HG03108 (cell line): ENCODE measurements at regions not wholly inside any gene's neighbourhood (a gene's known extent, or its start where the extent isn't known, plus 50 kb on each side); places are given as distances from the start of the nearest gene placed in this dataset.
"Not testable (repeated sequence)": the region's sequence is repeated elsewhere in the genome, so short reads cannot be mapped to it uniquely, and the experiment has no call there.

Experiments
- ATAC-seq: cut with Tn5 transposase; IDR thresholded peaks from one replicate; pipeline ENCODE4 v1.9.1; 2021; ENCODE audit warnings: moderate library complexity; ENCODE audit not compliant: unreplicated experiment

DNA sequence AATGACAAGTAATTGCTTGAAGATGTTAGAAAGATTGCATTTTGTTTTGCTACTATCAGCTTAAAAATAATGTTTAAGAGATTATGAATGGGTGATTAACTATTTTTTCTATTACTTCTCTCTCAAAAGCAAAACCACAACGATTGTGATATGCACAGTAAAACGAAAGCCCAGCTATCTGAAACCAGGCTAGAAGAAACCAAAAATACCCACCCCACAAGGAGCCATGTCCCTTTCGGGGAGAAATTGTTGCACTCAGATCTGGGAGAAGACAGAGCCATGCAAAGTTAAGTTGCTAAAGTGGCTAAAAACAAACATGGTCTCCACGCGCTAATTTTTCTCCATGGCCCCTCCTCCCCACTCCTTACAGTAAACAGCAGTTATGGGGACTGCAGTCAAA is 173.6 kb downstream of the RPS24 start:
- ATAC-seq: no peak

- ATAC-seq: no peak
Measured at GRCh38 chr10:78207776-78208175, 174.1 kb downstream of the RPS24 start.

DNA sequence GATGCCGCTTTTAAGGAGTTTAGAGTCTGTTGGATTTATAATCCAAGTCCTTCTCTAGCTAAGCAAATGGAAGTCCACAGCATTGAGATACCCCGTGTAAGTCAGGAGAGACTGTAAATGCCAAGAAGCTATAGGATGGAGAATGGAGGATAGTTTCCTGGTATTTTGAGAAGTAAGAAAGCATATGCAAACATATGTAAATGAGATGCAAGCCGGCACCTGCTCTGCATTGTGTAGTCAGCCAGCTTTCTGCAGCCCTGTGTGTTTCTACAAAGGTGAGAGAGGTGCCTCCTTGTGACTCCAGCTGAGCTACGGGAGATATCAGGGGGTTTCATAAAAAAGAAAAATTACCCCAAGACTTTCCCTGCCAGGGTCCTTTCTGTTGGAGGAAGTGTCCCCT is 176.3 kb downstream of the RPS24 start:
- no peak for ATAC-seq

- no peak for ATAC-seq
Measured at GRCh38 chr10:78210548-78210947, 176.9 kb downstream of the RPS24 start.

- ATAC-seq: no peak
Measured at GRCh38 chr10:78210976-78211375, 177.3 kb downstream of the RPS24 start.

- ATAC-seq: no peak
Measured at GRCh38 chr10:78211561-78212051, 177.9 kb downstream of the RPS24 start.

DNA sequence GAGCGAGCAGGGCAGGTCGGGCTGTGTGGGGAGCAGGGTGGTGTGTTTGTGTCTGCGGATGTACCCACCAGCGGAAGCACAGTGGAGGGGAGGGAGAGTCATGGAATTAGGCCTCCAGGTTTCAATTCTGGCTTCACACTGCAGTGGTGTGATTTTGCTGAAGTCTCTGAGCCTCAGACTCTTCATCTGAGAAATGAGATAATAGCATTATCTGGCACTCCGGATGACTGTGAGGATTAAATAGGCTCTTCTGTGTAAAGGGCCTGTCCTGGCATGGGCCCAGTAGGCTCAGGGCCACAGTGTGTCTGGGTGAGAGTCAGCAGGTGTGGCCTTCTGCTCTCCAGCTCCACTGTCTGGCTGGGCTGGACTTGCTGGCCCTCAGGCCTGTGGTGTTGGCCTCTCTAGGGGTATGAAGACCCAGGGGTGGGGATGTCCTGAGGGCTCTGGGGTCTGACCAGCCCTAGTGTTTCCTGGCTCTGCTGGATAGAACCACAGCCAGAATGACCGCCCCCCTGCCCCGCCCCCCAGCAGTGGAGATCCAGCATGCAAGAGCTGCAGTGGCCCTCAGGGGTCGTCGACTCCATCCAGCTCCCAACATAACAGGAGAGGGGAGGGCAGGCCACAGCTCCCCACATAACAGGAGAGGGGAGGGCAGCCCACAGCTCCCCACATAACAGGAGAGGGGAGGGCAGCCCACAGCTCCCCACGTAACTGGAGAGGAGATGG is 178.6 kb downstream of the RPS24 start:
- ATAC-seq: no peak

DNA sequence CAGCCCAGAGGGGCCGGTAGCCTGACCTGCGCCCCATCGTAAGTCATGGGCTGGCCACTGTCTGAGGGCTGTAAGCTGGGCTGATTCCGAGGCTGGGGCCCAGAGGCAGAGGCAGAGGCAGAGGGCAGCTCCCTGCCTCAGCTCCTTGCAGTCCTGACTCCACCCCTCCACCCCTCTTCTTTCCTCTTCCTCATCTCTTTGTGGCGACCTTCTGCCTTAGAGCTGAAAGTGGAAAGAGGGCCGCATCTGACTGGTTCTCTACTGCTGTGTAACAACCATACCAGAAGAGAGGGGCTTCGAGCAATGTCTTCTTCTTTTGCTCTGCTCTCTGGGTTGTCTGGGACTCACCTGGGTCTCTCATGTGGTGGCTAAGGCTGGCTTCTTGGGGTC is 179.1 kb downstream of the RPS24 start:
- ATAC-seq: no peak

GRCh38 chr10:78214955-78215354 is 181.3 kb downstream of the RPS24 start:
- ATAC-seq: no peak

DNA sequence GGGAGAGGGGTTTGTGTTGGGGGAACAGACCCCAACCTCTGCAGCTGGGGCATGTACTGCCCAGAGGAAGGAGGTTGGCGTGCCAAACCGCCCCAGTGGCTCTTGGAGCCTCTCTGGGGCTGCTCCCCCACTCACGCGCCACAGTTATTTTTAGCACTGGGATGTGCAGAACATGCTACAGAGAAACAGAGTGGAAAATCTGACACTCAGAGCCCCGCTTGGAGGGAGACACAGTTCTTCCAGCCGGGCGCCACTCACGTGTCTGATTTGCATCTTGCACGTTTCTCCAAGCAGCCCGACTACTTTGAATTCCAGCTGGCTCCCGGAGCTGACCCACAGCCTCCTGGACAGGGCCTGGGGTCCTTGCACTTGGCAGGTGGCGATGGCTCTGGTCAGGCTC is 182.0 kb downstream of the RPS24 start:
- no peak for ATAC-seq

DNA sequence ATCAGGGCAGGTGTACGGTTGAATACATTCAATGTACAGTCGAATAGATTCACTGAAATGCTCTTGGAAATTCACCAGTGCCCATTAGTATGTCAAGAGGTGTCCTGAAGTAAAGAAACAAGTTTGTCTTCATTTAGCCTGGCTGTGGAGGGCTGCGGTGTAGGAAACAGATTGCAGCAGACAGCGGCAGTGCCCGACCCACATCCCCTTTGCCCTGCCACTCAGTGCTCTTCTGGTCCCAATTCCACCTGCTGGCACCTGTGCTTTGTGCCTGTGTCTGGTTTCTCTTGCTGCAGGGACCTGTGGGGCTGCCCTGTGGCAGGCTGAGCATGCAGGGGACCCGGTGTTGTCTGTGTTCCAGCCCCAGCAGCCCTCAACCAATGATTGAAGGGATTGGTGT is 183.7 kb downstream of the RPS24 start:
- ATAC-seq: no peak

GRCh38 chr10:78218798-78219490 is 185.3 kb downstream of the RPS24 start:
- no peak for ATAC-seq

GRCh38 chr10:78219568-78219967 is 185.9 kb downstream of the RPS24 start:
- not testable (repeated sequence) for ATAC-seq

DNA sequence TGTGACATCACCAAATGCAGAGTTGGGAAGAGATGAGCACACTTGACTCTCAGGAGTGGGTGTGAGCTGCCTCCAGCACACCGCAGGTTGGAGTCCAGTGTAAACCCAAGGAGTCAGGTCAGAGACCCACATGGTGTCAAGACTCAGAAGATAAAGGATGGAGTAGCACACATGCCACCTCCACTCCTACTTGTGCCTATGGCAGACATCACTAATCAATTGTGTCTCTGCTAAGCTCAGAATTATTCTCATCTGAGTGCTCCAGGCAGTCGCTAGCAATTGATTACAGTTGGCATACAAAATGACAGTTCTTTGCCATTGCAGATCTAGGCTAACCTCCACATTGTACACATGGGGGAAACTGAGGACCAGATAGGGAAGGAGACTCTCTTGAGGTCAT is 187.1 kb downstream of the RPS24 start:
- ATAC-seq: no peak

GRCh38 chr10:78222096-78222790 is 188.6 kb downstream of the RPS24 start:
- ATAC-seq: no peak

GRCh38 chr10:78223088-78223487 is 189.4 kb downstream of the RPS24 start:
- ATAC-seq: no peak

DNA sequence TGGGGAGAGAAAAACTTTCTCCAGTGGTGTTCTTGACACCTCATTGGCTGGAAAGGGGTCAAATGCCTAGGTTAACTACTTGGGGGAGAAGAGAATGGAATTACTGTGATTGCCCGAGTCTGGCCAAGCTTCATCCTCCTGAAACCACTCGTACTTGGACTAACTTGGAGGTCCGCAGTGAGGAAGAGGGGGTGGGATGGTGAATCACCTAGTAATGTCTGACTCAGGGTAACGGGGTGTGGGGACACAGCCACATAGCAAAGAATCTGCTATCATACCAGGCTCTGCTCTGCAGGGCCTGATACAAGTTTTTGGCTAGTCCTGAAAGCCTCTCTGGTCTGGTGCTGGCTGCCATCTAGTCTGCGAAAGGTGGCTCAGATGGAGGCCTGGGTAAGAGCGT is 190.9 kb downstream of the RPS24 start:
- no peak for ATAC-seq

DNA sequence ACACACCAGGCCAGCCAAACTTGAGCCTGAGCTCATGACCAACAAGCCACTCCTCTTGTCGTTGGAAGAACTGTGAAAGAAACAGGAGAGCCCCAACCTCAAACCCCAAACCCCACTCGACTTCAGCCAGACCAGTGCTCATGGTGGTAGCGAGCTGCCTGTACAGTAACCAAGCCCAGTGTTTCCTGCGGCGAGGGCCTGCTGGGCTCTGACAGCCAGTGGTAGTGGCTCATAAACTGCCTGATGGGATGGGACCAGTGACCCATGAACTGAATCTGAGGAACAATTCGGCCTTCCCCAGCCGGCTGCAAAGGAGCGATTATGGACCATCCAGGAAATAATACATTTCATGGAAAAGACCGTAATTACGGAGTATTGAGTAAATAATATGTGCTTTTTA is 191.9 kb downstream of the RPS24 start:
- ATAC-seq: no peak

DNA sequence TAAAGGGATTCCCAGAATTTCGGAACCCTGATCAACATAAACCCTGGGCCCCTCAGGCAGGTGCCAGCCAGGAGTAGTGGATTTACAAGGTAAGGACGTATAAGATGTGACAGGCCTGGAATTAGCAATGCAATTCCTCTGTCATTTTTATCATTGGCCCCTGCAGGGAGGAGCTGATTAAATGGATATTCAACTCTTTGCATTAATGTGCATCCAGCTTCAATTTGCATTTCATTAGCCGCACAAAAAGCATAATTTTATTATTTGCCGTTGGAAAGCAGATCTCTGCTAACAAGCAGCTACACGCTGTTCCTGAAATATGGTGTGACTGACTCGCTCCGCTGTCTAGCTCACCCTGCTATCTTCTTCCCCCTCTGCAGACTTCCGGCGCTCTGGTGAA is 195.8 kb downstream of the RPS24 start:
- ATAC-seq: no peak

DNA sequence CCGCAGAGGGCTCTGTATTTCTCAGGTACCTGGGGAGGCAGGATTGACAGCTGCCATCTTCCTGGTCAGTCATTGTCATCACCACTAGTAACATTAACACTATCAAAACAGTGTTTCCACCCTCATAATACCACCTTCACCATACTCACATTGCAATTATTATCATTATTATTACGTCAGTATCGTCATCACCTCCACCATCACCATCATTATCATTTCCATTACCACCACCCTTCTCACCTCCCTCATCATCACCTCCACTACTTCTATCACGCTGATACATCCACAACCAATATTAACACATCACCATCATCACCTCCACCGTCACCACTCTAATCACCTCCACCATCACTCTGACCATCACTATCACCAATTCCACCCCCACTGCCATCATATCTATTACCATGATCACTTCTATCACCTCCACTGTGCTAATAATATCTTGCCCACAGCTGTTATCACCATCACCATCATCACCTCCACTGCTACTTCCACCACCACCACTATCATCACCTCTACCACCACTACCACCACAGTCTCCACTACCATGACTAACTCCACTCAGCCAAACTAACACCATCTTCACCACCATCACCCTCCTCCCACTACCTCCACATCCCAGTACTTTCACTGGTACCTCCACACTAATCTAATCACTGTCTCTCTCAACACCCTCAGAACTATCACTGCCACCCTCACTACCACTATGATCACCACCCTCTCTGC is 196.4 kb downstream of the RPS24 start:
- no peak for ATAC-seq

- no peak for ATAC-seq
Measured at GRCh38 chr10:78231327-78231726, 197.7 kb downstream of the RPS24 start.
